ENCODE measurements at regions not wholly inside any gene's neighbourhood (a gene's known extent, or its start where the extent isn't known, plus 50 kb on each side); places are given as distances from the start of the nearest gene placed in this dataset.

DNA sequence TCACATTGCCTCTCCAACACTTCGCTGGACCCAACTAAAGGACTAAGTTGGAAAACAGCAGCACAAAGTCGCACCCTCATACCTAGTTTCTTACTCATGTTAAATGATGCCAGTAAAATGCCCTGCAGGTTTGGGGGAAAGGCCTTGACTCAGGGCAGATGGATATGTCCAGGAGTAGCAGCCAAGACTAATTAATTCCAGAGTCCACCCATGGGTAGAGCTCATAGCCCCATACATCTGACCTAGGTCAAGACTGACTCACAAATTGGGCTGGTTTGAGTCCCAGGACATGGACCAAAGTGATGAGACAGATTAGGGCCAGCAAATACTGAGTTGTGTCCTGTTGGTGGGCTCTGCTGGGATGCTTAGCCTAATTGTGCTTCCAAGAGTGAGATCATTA lies 224.0 kb upstream of the BTG1 start:
- intact Hi-C loops (cut with micrococcal nuclease): no loop called here
- TF ChIP-seq, protein P1, sequence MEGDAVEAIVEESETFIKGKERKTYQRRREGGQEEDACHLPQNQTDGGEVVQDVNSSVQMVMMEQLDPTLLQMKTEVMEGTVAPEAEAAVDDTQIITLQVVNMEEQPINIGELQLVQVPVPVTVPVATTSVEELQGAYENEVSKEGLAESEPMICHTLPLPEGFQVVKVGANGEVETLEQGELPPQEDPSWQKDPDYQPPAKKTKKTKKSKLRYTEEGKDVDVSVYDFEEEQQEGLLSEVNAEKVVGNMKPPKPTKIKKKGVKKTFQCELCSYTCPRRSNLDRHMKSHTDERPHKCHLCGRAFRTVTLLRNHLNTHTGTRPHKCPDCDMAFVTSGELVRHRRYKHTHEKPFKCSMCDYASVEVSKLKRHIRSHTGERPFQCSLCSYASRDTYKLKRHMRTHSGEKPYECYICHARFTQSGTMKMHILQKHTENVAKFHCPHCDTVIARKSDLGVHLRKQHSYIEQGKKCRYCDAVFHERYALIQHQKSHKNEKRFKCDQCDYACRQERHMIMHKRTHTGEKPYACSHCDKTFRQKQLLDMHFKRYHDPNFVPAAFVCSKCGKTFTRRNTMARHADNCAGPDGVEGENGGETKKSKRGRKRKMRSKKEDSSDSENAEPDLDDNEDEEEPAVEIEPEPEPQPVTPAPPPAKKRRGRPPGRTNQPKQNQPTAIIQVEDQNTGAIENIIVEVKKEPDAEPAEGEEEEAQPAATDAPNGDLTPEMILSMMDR (IDR thresholded peaks at IDR 0.05): no peak
- ATAC-seq: no peak
- H3K27ac Mint-ChIP-seq: no peak overlapping the region
- H3K4me1 ChIP-seq (ENCODE audit: control insufficient read depth, insufficient read depth, low read length): peaks cover 2% of the 10 kb centered on the region
- peaks cover 3% of the 10 kb centered on the region in 2 donors for H3K4me1 Mint-ChIP-seq
- no peaks in the 10 kb centered on the region for H3K9me3 ChIP-seq (ENCODE audit: control insufficient read depth, insufficient read depth, low read length)
- DNase-seq: no peak
- H3K27ac ChIP-seq (ENCODE audit: low read length): no peak overlapping the region
- H3K4me3 Mint-ChIP-seq: no peak overlapping the region
- no peaks in the 10 kb centered on the region for H3K27me3 ChIP-seq (ENCODE audit: control insufficient read depth, insufficient read depth, low read length)
- H3K4me3 ChIP-seq (ENCODE audit: low read length): no peak overlapping the region
- peaks cover 0 to 2% of the 10 kb centered on the region in 2 donors for H3K9me3 Mint-ChIP-seq
- H3K36me3 ChIP-seq (ENCODE audit: control insufficient read depth, insufficient read depth, low read length): no peaks in the 10 kb centered on the region
- no peaks in the 10 kb centered on the region for H3K27me3 Mint-ChIP-seq (ENCODE audit: low read depth in 2 of 2)
- WGBS (ENCODE audit: insufficient coverage): 95% methylated on average over 2 of the region's 2 CpGs
- H3K36me3 Mint-ChIP-seq: no peaks in the 10 kb centered on the region

DNA sequence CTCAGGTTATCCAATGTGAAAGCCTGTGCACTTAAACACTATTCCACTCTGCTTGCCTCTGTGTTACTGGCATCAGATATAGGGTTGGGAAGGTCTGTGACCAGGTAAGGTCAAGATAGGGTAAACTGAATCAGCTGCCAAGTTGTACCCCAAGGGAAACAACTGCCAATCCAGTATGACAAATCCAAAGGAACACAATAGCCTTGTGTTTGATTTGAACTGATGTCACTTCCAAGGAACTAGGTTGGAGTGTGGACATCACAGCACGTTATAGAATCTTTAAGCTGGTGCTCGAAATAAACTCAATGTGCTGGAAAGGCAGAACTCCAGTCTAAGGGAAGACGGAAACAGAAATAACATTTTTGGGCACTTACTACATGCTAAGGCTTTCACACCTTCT lies 223.4 kb upstream of the BTG1 start:
- WGBS (ENCODE audit: insufficient coverage): 96% methylated on average over 3 of the region's 3 CpGs
- Histone ChIP-seq H3K9me3 (ENCODE audit: control insufficient read depth, insufficient read depth, low read length) (no peaks in the 10 kb centered on the region), H3K27me3 (ENCODE audit: control insufficient read depth, insufficient read depth, low read length) (no peaks in the 10 kb centered on the region), H3K27ac (ENCODE audit: low read length) (no peak overlapping the region), H3K36me3 (ENCODE audit: control insufficient read depth, insufficient read depth, low read length) (no peaks in the 10 kb centered on the region), H3K4me3 (ENCODE audit: low read length) (no peak overlapping the region), H3K4me1 (ENCODE audit: control insufficient read depth, insufficient read depth, low read length) (peaks cover 8% of the 10 kb centered on the region)
- ATAC-seq (no peak), DNase-seq (no peak)
- TF ChIP-seq, protein P1 (IDR thresholded peaks at IDR 0.05): no peak
- Mint-ChIP-seq H3K4me1 (peaks cover 5 to 6% of the 10 kb centered on the region in 2 donors), H3K9me3 (peaks cover 0 to 2% of the 10 kb centered on the region in 2 donors), H3K27ac (no peak overlapping the region), H3K36me3 (no peaks in the 10 kb centered on the region), H3K4me3 (no peak overlapping the region), H3K27me3 (ENCODE audit: low read depth in 2 of 2) (no peaks in the 10 kb centered on the region)
- intact Hi-C loops (cut with micrococcal nuclease): no loop called here

DNA sequence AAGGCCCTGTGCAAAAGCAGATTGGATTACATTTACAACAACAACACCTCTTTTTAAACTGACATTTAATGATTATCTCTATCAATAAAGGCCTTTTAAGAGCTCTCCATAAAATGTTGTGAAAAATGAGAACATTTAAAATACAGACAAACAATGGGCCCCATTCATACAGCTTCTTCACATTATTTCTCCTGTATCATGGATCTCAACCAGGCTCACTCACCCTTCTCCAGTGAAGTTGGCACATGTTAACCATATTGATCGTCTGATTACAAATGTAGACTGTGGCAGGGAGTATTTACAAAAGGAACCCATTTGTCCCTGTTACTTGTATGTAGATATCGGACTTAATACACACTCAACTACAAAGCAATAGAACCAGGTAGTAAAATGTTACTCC lies 220.2 kb upstream of the BTG1 start:
- WGBS (ENCODE audit: insufficient coverage): no CpG with 5 or more reads among the region's 2 CpGs
- Mint-ChIP-seq H3K4me1 (peaks cover 34 to 36% of the 10 kb centered on the region in 2 donors), H3K27ac (no peak overlapping the region), H3K27me3 (ENCODE audit: low read depth in 2 of 2) (no peaks in the 10 kb centered on the region), H3K36me3 (no peaks in the 10 kb centered on the region), H3K4me3 (no peak overlapping the region), H3K9me3 (peaks cover under 1 to 2% of the 10 kb centered on the region in 2 donors)
- Histone ChIP-seq H3K36me3 (ENCODE audit: control insufficient read depth, insufficient read depth, low read length) (no peaks in the 10 kb centered on the region), H3K27me3 (ENCODE audit: control insufficient read depth, insufficient read depth, low read length) (no peaks in the 10 kb centered on the region), H3K4me1 (ENCODE audit: control insufficient read depth, insufficient read depth, low read length) (peaks cover 22% of the 10 kb centered on the region), H3K4me3 (ENCODE audit: low read length) (no peak overlapping the region), H3K9me3 (ENCODE audit: control insufficient read depth, insufficient read depth, low read length) (no peaks in the 10 kb centered on the region), H3K27ac (ENCODE audit: low read length) (no peak overlapping the region)
- no peak for DNase-seq
- intact Hi-C loops (cut with micrococcal nuclease): no loop called here
- TF ChIP-seq, protein P1 (IDR thresholded peaks at IDR 0.05): no peak
- ATAC-seq: no peak

DNA sequence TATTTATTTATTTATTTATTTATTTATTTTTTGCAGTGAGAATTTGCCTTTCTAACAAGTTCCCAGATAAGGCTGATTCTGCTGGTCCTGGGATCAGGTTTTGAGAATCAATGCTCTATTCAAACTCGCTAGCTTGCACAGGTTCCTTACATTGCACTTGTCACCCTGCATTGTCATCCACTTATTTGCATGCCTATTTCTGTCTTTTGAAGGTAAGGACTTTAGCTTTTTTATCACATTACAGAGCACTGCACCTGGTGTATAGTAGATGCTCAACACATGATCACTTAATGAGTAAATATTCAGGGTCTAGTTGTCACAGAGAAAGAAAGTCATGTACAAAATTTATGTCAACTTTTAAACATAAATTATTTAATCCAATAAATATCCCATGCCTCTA lies 219.7 kb upstream of the BTG1 start:
- peaks cover 39 to 41% of the 10 kb centered on the region in 2 donors for H3K4me1 Mint-ChIP-seq
- TF ChIP-seq, protein P1 (IDR thresholded peaks at IDR 0.05): no peak
- Histone ChIP-seq H3K4me3 (ENCODE audit: low read length) (no peak overlapping the region), H3K27me3 (ENCODE audit: control insufficient read depth, insufficient read depth, low read length) (no peaks in the 10 kb centered on the region), H3K27ac (ENCODE audit: low read length) (no peak overlapping the region), H3K9me3 (ENCODE audit: control insufficient read depth, insufficient read depth, low read length) (no peaks in the 10 kb centered on the region), H3K36me3 (ENCODE audit: control insufficient read depth, insufficient read depth, low read length) (no peaks in the 10 kb centered on the region), H3K4me1 (ENCODE audit: control insufficient read depth, insufficient read depth, low read length) (peaks cover 22% of the 10 kb centered on the region)
- no peaks in the 10 kb centered on the region for H3K36me3 Mint-ChIP-seq
- peaks cover 2 to 4% of the 10 kb centered on the region in 2 donors for H3K9me3 Mint-ChIP-seq
- DNase-seq: no peak
- no peak for ATAC-seq
- H3K27ac Mint-ChIP-seq: no peak overlapping the region
- no peak overlapping the region for H3K4me3 Mint-ChIP-seq
- intact Hi-C loops (cut with micrococcal nuclease): no loop called here
- WGBS (ENCODE audit: insufficient coverage): 72% methylated on average over 1 of the region's 1 CpG
- H3K27me3 Mint-ChIP-seq (ENCODE audit: low read depth in 2 of 2): no peaks in the 10 kb centered on the region

All from natural killer cell (primary cell).